Prostate gland (tissue), 2 donors: ENCODE measurements at regions not wholly inside any gene's neighbourhood (a gene's known extent, or its start where the extent isn't known, plus 50 kb on each side); places are given as distances from the start of the nearest gene placed in this dataset.

Experiments used
- DNase-seq: peaks from one replicate; pipeline ENCODE4 v3.0.0-alpha.2; 2019; ENCODE audit warnings: low spot score
- H3K27ac ChIP-seq, 2 donors: fragments of 200-600 bp; sonication (generic); 2 replicates each; pipeline ENCODE4 v1.5.1; 2017 to 2019
- H3K27me3 ChIP-seq: fragments of 200-600 bp; sonication (generic); replicated peaks from 2 replicates; pipeline ENCODE4 v1.5.1; 2019; ENCODE audit not compliant: insufficient read depth
- H3K36me3 ChIP-seq, 2 donors: fragments of 200-600 bp; sonication (generic); 1 replicate in 1 of 2; 2 replicates in 1 of 2; pipeline versions ENCODE4 v1.5.1 to v1.8.1; 2017 to 2019
- H3K4me1 ChIP-seq: fragments of 200-600 bp; sonication (generic); replicated peaks from 2 replicates; pipeline ENCODE4 v1.5.1; 2019
- H3K4me3 ChIP-seq, 2 donors: fragments of 200-600 bp; sonication (generic); 2 replicates each; pipeline ENCODE4 v1.5.1; 2017 to 2019
- H3K9me3 ChIP-seq: fragments of 200-600 bp; sonication (generic); 2 replicates; pipeline ENCODE4 v1.5.1; 2017
- CTCF ChIP-seq, 4 experiments: fragments of 200-600 bp in 2 of 4; fragments of 450-650 bp in 2 of 4; sonication (generic) in 2 of 4; IDR thresholded peaks; 1 replicate in 3 of 4; 2 replicates in 1 of 4; pipeline ENCODE4 v1.5.1; 2016 to 2019; ENCODE audit warnings: antibody characterized with exemption in 4 of 4, mild to moderate bottlenecking in 2 of 4, moderate library complexity in 2 of 4
- POLR2A ChIP-seq: fragments of 450-650 bp; IDR thresholded peaks from one replicate; pipeline ENCODE4 v1.6.1; 2016; ENCODE audit warnings: antibody characterized with exemption, mild to moderate bottlenecking
- POLR2AphosphoS5 ChIP-seq: sonication (generic); formaldehyde crosslinking; IDR thresholded peaks from one replicate; pipeline ENCODE4 v1.6.1; 2017; ENCODE audit warnings: antibody characterized with exemption
- WGBS: methylation state at CpG from one replicate; pipeline ENCODE4 v1.1.5; 2018; 5-methylcytosine and 5-hydroxymethylcytosine counted together
- intact Hi-C: fragments of 100-400 bp; cut with DNase I; formaldehyde crosslinking; loops from one replicate; pipeline ENCODE4 v1.14.2; 2022

- Histone ChIP-seq H3K36me3 (no peaks in the 10 kb centered on the region), H3K9me3 (no peaks in the 10 kb centered on the region), H3K4me1 (no peaks in the 10 kb centered on the region), H3K27ac (no peak overlapping the region), H3K27me3 (no peaks in the 10 kb centered on the region), H3K4me3 (no peak overlapping the region)
- no peak for DNase-seq
- TF ChIP-seq POLR2A (no peak), CTCF (IDR thresholded peaks at IDR 0.05) (no peak), POLR2AphosphoS5 (no peak)
- intact Hi-C loops: no loop called here
Observed at GRCh38 chr4:175930471-175930870, 118.4 kb upstream of the GPM6A start.

- Histone ChIP-seq H3K36me3 (no peaks in the 10 kb centered on the region), H3K27me3 (no peaks in the 10 kb centered on the region), H3K9me3 (no peaks in the 10 kb centered on the region), H3K4me3 (no peak overlapping the region), H3K4me1 (no peaks in the 10 kb centered on the region), H3K27ac (no peak overlapping the region)
- intact Hi-C loops: no loop called here
- WGBS: 93% methylated on average over 9 of the region's 9 CpGs
- TF ChIP-seq POLR2A: no peak
- no peak for DNase-seq
Observed at GRCh38 chr4:175932116-175932515, 120.1 kb upstream of the GPM6A start.

GRCh38 chr4:175934506-175934905, 122.4 kb upstream of the GPM6A start:
- H3K36me3 ChIP-seq: no peaks in the 10 kb centered on the region
- no peaks in the 10 kb centered on the region for H3K27me3 ChIP-seq
- H3K4me3 ChIP-seq: no peak overlapping the region
- intact Hi-C loops: no loop called here
- no peaks in the 10 kb centered on the region for H3K9me3 ChIP-seq
- TF ChIP-seq POLR2A: no peak
- TF ChIP-seq CTCF (IDR thresholded peaks at IDR 0.05): no peak
- TF ChIP-seq POLR2AphosphoS5: no peak
- H3K27ac ChIP-seq: no peak overlapping the region
- DNase-seq: no peak
- WGBS: 15% methylated on average over 3 of the region's 3 CpGs
- H3K4me1 ChIP-seq: no peaks in the 10 kb centered on the region

GRCh38 chr4:175935016-175935661, 123.1 kb upstream of the GPM6A start:
- H3K27ac ChIP-seq: no peak overlapping the region
- H3K4me3 ChIP-seq: no peak overlapping the region
- no peak for DNase-seq
- no peaks in the 10 kb centered on the region for H3K4me1 ChIP-seq
- H3K27me3 ChIP-seq: no peaks in the 10 kb centered on the region
- H3K36me3 ChIP-seq: no peaks in the 10 kb centered on the region
- no peaks in the 10 kb centered on the region for H3K9me3 ChIP-seq
- TF ChIP-seq POLR2A (no peak), CTCF (IDR thresholded peaks at IDR 0.05) (no peak), POLR2AphosphoS5 (no peak)
- intact Hi-C loops: no loop called here

GRCh38 chr4:175944126-175944910, 121.3 kb upstream of the WDR17 start:
- 80% methylated on average over 10 of the region's 10 CpGs for WGBS
- no peak overlapping the region for H3K27ac ChIP-seq
- intact Hi-C loops: loop anchor here (10.0 kb wide), 1 partner anchor 390 kb away; no protein-coding TSS in a partner anchor
- H3K27me3 ChIP-seq: no peaks in the 10 kb centered on the region
- H3K4me3 ChIP-seq: no peak overlapping the region
- no peaks in the 10 kb centered on the region for H3K4me1 ChIP-seq
- DNase-seq: no peak
- no peaks in the 10 kb centered on the region for H3K36me3 ChIP-seq
- H3K9me3 ChIP-seq: no peaks in the 10 kb centered on the region
- no peak for TF ChIP-seq POLR2AphosphoS5
- no peak for TF ChIP-seq CTCF (IDR thresholded peaks at IDR 0.05)
- TF ChIP-seq POLR2A: no peak
